ENCODE measurements at regions not wholly inside any gene's neighbourhood (a gene's known extent, or its start where the extent isn't known, plus 50 kb on each side); places are given as distances from the start of the nearest gene placed in this dataset.

- BruUV-seq (replicated peaks) = no TSS peak
- no peak for FAIRE-seq
- dilution Hi-C loops (cut with MboI; ENCODE audit: extremely low pct_ligation_motif_present, low sequenced_read_pairs) = no loop called here
- Histone ChIP-seq H4K20me1 (replicated peaks; ENCODE audit: control insufficient read depth, extremely low read depth, insufficient read depth, low read length) (no peaks in the 10 kb centered on the region), H3K9me3 (replicated peaks; ENCODE audit: control insufficient read depth, insufficient read depth, low read length) (no peaks in the 10 kb centered on the region), H3K4me1 (ENCODE audit: control insufficient read depth, extremely low read depth, insufficient read depth, low read length) (peaks cover 15% of the 10 kb centered on the region), H2AFZ (ENCODE audit: low read depth, low read length) (no peak overlapping the region), H3K9ac (replicated peaks; ENCODE audit: extremely low read depth, insufficient read depth, low read length) (no peak overlapping the region), H3K27me3 (ENCODE audit: control insufficient read depth in 2 of 2, insufficient read depth in 2 of 2, low read length in 2 of 2) (no peaks in the 10 kb centered on the region), H3K4me2 (ENCODE audit: insufficient read depth, low read length) (no peak overlapping the region), H3K9me1 (replicated peaks; ENCODE audit: control insufficient read depth, extremely low read depth, insufficient read depth, low read length) (no peaks in the 10 kb centered on the region), H3K36me3 (ENCODE audit: control insufficient read depth in 2 of 2, extremely low read depth in 1 of 2, insufficient read depth in 2 of 2, low read length in 2 of 2) (no peaks in the 10 kb centered on the region), H3K27ac (ENCODE audit: insufficient read depth, low read depth, low read length) (no peak overlapping the region), H3K4me3 (replicated peaks in 1 of 3; ENCODE audit: insufficient read depth in 1 of 3, low read depth in 1 of 3, low read length in 3 of 3) (no peak overlapping the region), H3K79me2 (ENCODE audit: control insufficient read depth, insufficient read depth, low read length) (no peaks in the 10 kb centered on the region)
- intact Hi-C loops (cut with micrococcal nuclease) = loop anchor here (5.0 kb wide), 2 partner anchors 326 to 776 kb away; no protein-coding TSS in a partner anchor
- POLR2A ChIA-PET = no interaction called here
- CTCF ChIA-PET = no interaction called here
- no peak for TF ChIP-seq MAX (IDR thresholded peaks at IDR 0.05; ENCODE audit: insufficient read depth, insufficient read length)
- TF ChIP-seq POLR2AphosphoS5 (IDR thresholded peaks at IDR 0.05; ENCODE audit: insufficient read depth, low read depth, low read length) = no peak
- no peak for TF ChIP-seq GATA2 (IDR thresholded peaks at IDR 0.05; ENCODE audit: insufficient read depth, insufficient read length, low read depth, low read length)
- no peak for TF ChIP-seq CTCF (IDR thresholded peaks at IDR 0.05; ENCODE audit: extremely low read depth in 1 of 2, insufficient read depth in 1 of 2, low read depth in 1 of 2, low read length in 2 of 2)
- TF ChIP-seq EZH2 (IDR thresholded peaks at IDR 0.05; ENCODE audit: borderline replicate concordance, low read depth, low read length, severe bottlenecking) = no peak
- no peak for TF ChIP-seq POLR2A (IDR thresholded peaks at IDR 0.05; ENCODE audit: low read depth, low read length)
- no peak for TF ChIP-seq JUN (IDR thresholded peaks at IDR 0.05; ENCODE audit: borderline replicate concordance, insufficient read depth, insufficient read length, low read depth)
- TF ChIP-seq FOS (IDR thresholded peaks at IDR 0.05; ENCODE audit: borderline replicate concordance, insufficient read depth, low read length) = no peak
- TF ChIP-seq MYC (IDR thresholded peaks at IDR 0.05; ENCODE audit: low read depth, low read length) = no peak
- DNase-seq (ENCODE audit: low read depth, low spot score) = no peak
Observed at GRCh38 chr5:33372721-33373472, 67.9 kb upstream of the TARS1 start.

All from endothelial cell of umbilical vein (primary cell).